ENCODE measurements at regions not wholly inside any gene's neighbourhood (a gene's known extent, or its start where the extent isn't known, plus 50 kb on each side); places are given as distances from the start of the nearest gene placed in this dataset.

GRCh38 chr4:36573441-36573840, 292.0 kb downstream of the DTHD1 start:
- no peak for ATAC-seq (ENCODE audit: low read depth)
- no peak overlapping the region for H2AFZ ChIP-seq (ENCODE audit: insufficient read depth, low read depth, low read length, poor library complexity, severe bottlenecking)

GRCh38 chr4:36574816-36575215, 293.4 kb downstream of the DTHD1 start:
- Histone ChIP-seq H3K4me2 (replicated peaks; ENCODE audit: low read depth, low read length, poor library complexity, severe bottlenecking) (no peak overlapping the region), H3K4me3 (ENCODE audit: control extremely low read depth in 1 of 5, extremely low read depth in 1 of 5, insufficient read depth in 1 of 5, low read depth in 2 of 5, low read length in 4 of 5) (no peak overlapping the region), H3K27ac (ENCODE audit: low read length in 2 of 2) (no peak overlapping the region), H3K27me3 (replicated peaks in 1 of 4; ENCODE audit: control extremely low read depth in 1 of 4, control insufficient read depth in 3 of 4, insufficient read depth in 4 of 4, low read length in 3 of 4) (no peaks in the 10 kb centered on the region), H3K9ac (ENCODE audit: low read length) (no peak overlapping the region), H2AFZ (ENCODE audit: insufficient read depth, low read depth, low read length, poor library complexity, severe bottlenecking) (no peak overlapping the region), H3K36me3 (replicated peaks in 1 of 2; ENCODE audit: control extremely low read depth in 1 of 2, control insufficient read depth in 1 of 2, extremely low read depth in 1 of 2, insufficient read depth in 2 of 2, low read length in 1 of 2) (no peaks in the 10 kb centered on the region), H4K20me1 (ENCODE audit: control insufficient read depth, insufficient read depth, low read length, poor library complexity, severe bottlenecking) (no peaks in the 10 kb centered on the region), H3K79me2 (ENCODE audit: control insufficient read depth, insufficient read depth, low read length) (no peaks in the 10 kb centered on the region), H3K9me3 (ENCODE audit: control extremely low read depth in 1 of 3, control insufficient read depth in 2 of 3, insufficient read depth in 1 of 3, low read length in 2 of 3) (peaks cover 2 to 12% (median 7%) of the 10 kb centered on the region in 3 donors), H3K4me1 (ENCODE audit: control insufficient read depth in 2 of 2, insufficient read depth in 2 of 2, low read length in 2 of 2) (no peaks in the 10 kb centered on the region)
- H3K4me1 Mint-ChIP-seq: no peaks in the 10 kb centered on the region
- ATAC-seq (ENCODE audit: low read depth) (no peak), DNase-seq (no peak)
- intact Hi-C loops (cut with micrococcal nuclease): no loop called here
- no CpG with 5 or more reads among the region's 1 CpG for WGBS (ENCODE audit: insufficient coverage)
- no peak overlapping the region for H3K4me3 Mint-ChIP-seq
- TF ChIP-seq CTCF (IDR thresholded peaks at IDR 0.05) (no peak), EZH2 (IDR thresholded peaks at IDR 0.05; ENCODE audit: borderline replicate concordance, insufficient read depth, low read depth, low read length, poor library complexity, severe bottlenecking) (no peak)
- no peak overlapping the region for H3K27ac Mint-ChIP-seq
- ChIA-PET CTCF (no interaction called here), POLR2A (no interaction called here)
- H3K27me3 Mint-ChIP-seq: peaks cover 2% of the 10 kb centered on the region
- H3K9me3 Mint-ChIP-seq (ENCODE audit: insufficient read depth): peaks cover 5% of the 10 kb centered on the region

More at GRCh38 chr4:36573441-36573840, 292.0 kb downstream of the DTHD1 start:
- Histone ChIP-seq H3K79me2 (ENCODE audit: control insufficient read depth, insufficient read depth, low read length) (no peaks in the 10 kb centered on the region), H3K4me3 (ENCODE audit: control extremely low read depth in 1 of 5, extremely low read depth in 1 of 5, insufficient read depth in 1 of 5, low read depth in 2 of 5, low read length in 4 of 5) (no peak overlapping the region), H3K36me3 (replicated peaks in 1 of 2; ENCODE audit: control extremely low read depth in 1 of 2, control insufficient read depth in 1 of 2, extremely low read depth in 1 of 2, insufficient read depth in 2 of 2, low read length in 1 of 2) (no peaks in the 10 kb centered on the region), H3K27me3 (replicated peaks in 1 of 4; ENCODE audit: control extremely low read depth in 1 of 4, control insufficient read depth in 3 of 4, insufficient read depth in 4 of 4, low read length in 3 of 4) (no peaks in the 10 kb centered on the region), H3K27ac (ENCODE audit: low read length in 2 of 2) (no peak overlapping the region), H3K4me2 (replicated peaks; ENCODE audit: low read depth, low read length, poor library complexity, severe bottlenecking) (no peak overlapping the region), H3K9me3 (ENCODE audit: control extremely low read depth in 1 of 3, control insufficient read depth in 2 of 3, insufficient read depth in 1 of 3, low read length in 2 of 3) (peaks cover 2 to 15% (median 12%) of the 10 kb centered on the region in 3 donors), H3K4me1 (ENCODE audit: control insufficient read depth in 2 of 2, insufficient read depth in 2 of 2, low read length in 2 of 2) (no peaks in the 10 kb centered on the region), H4K20me1 (ENCODE audit: control insufficient read depth, insufficient read depth, low read length, poor library complexity, severe bottlenecking) (no peaks in the 10 kb centered on the region), H3K9ac (ENCODE audit: low read length) (no peak overlapping the region)
- WGBS (ENCODE audit: insufficient coverage): no CpG with 5 or more reads among the region's 4 CpGs
- no peak overlapping the region for H3K4me3 Mint-ChIP-seq
- no peak for DNase-seq
- CTCF ChIA-PET: no interaction called here
- peaks cover 9% of the 10 kb centered on the region for H3K27me3 Mint-ChIP-seq
- POLR2A ChIA-PET: no interaction called here
- intact Hi-C loops (cut with micrococcal nuclease): no loop called here
- peaks cover 5% of the 10 kb centered on the region for H3K9me3 Mint-ChIP-seq (ENCODE audit: insufficient read depth)
- H3K27ac Mint-ChIP-seq: no peak overlapping the region
- no peaks in the 10 kb centered on the region for H3K4me1 Mint-ChIP-seq
- no peak for TF ChIP-seq EZH2 (IDR thresholded peaks at IDR 0.05; ENCODE audit: borderline replicate concordance, insufficient read depth, low read depth, low read length, poor library complexity, severe bottlenecking)
- TF ChIP-seq CTCF (IDR thresholded peaks at IDR 0.05): no peak

Measured in B cell (primary cell).